Smooth muscle cell (in vitro differentiated cells): ENCODE measurements at regions not wholly inside any gene's neighbourhood (a gene's known extent, or its start where the extent isn't known, plus 50 kb on each side); places are given as distances from the start of the nearest gene placed in this dataset.
A peak's percentile ranks its signal among the peaks of the same experiment; 100 is the strongest.

Experiments
- DNase-seq: peaks from one replicate; lab custom pipeline; 2025; ENCODE audit not compliant: unreplicated experiment; lab: John Stamatoyannopoulos, UW
- H2AFZ ChIP-seq: fragments of 200-600 bp; sonication (generic); 2 replicates; pipeline ENCODE4 v1.6.0; 2016; ENCODE audit warnings: antibody characterized with exemption, low read depth, mild to moderate bottlenecking
- H3F3A ChIP-seq: fragments of 200-600 bp; sonication (generic); 2 replicates; pipeline ENCODE4 v1.6.0; 2017; ENCODE audit warnings: antibody characterized with exemption, low read depth
- H3K27ac ChIP-seq: fragments of 200-600 bp; sonication (generic); 2 replicates; pipeline ENCODE4 v1.5.1; 2016; ENCODE audit warnings: low read depth, mild to moderate bottlenecking
- H3K27me3 ChIP-seq: fragments of 200-600 bp; sonication (generic); 2 replicates; pipeline ENCODE4 v1.6.1; 2016; ENCODE audit warnings: low read depth, mild to moderate bottlenecking
- H3K36me3 ChIP-seq: fragments of 200-600 bp; sonication (generic); 2 replicates; pipeline ENCODE4 v1.5.1; 2016; ENCODE audit warnings: low read depth
- H3K4me1 ChIP-seq: fragments of 200-600 bp; sonication (generic); 2 replicates; pipeline ENCODE4 v1.5.1; 2016; ENCODE audit warnings: low read depth
- H3K4me2 ChIP-seq: fragments of 200-600 bp; sonication (generic); 2 replicates; pipeline ENCODE4 v1.6.0; 2016; ENCODE audit warnings: mild to moderate bottlenecking
- H3K4me3 ChIP-seq: fragments of 200-600 bp; sonication (generic); 2 replicates; pipeline ENCODE4 v1.5.1; 2016; ENCODE audit warnings: mild to moderate bottlenecking
- H3K79me2 ChIP-seq: fragments of 200-600 bp; sonication (generic); 2 replicates; pipeline ENCODE4 v1.6.0; 2016; ENCODE audit warnings: low read depth, mild to moderate bottlenecking
- H3K9ac ChIP-seq: fragments of 200-600 bp; sonication (generic); 2 replicates; pipeline ENCODE4 v1.6.0; 2016; ENCODE audit warnings: low read depth
- H3K9me3 ChIP-seq: fragments of 200-600 bp; sonication (generic); replicated peaks from 2 replicates; pipeline ENCODE4 v1.5.1; 2016; ENCODE audit warnings: low read depth
- H4K20me1 ChIP-seq: fragments of 200-600 bp; sonication (generic); 2 replicates; pipeline ENCODE4 v1.6.0; 2016; ENCODE audit warnings: low read depth
- CTCF ChIP-seq: fragments of 200-600 bp; sonication (generic); IDR thresholded peaks from 2 replicates; pipeline ENCODE4 v1.5.1; 2017; ENCODE audit warnings: borderline replicate concordance, mild to moderate bottlenecking, antibody characterized with exemption; ENCODE audit not compliant: insufficient read depth, poor library complexity, severe bottlenecking
- WGBS: methylation state at CpG from one replicate; pipeline ENCODE4 v1.1.7; 2016; ENCODE audit warnings: low lambda C conversion rate; 5-methylcytosine and 5-hydroxymethylcytosine counted together

- Histone ChIP-seq H4K20me1 (no peaks in the 10 kb centered on the region), H3K27ac (no peak overlapping the region), H3K4me3 (no peak overlapping the region), H3K9me3 (no peaks in the 10 kb centered on the region), H3K27me3 (no peaks in the 10 kb centered on the region), H3K4me1 (no peaks in the 10 kb centered on the region), H3K9ac (no peak overlapping the region), H3K4me2 (no peak overlapping the region), H3K79me2 (no peaks in the 10 kb centered on the region), H2AFZ (no peak overlapping the region), H3K36me3 (no peaks in the 10 kb centered on the region), H3F3A (no peaks in the 10 kb centered on the region)
- TF ChIP-seq CTCF, result no peak
- no peak for DNase-seq
These were observed 865.9 kb downstream of the FAT4 start for GRCh38 chr4:126180642-126181041.

GRCh38 chr4:126182336-126182735 lies 867.6 kb downstream of the FAT4 start:
- WGBS, result 59% methylated on average over 1 of the region's 1 CpG

GRCh38 chr4:126182786-126183185 lies 868.0 kb downstream of the FAT4 start:
- Histone ChIP-seq H3K36me3 (no peaks in the 10 kb centered on the region), H3K4me3 (no peak overlapping the region), H3K4me2 (no peak overlapping the region), H3K9me3 (no peaks in the 10 kb centered on the region), H3K4me1 (no peaks in the 10 kb centered on the region), H3K9ac (no peak overlapping the region), H4K20me1 (no peaks in the 10 kb centered on the region), H3K27me3 (no peaks in the 10 kb centered on the region), H3F3A (no peaks in the 10 kb centered on the region), H3K27ac (no peak overlapping the region), H2AFZ (no peak overlapping the region), H3K79me2 (no peaks in the 10 kb centered on the region)
- 59% methylated on average over 2 of the region's 2 CpGs for WGBS
- no peak for TF ChIP-seq CTCF
- no peak for DNase-seq

More at GRCh38 chr4:126182336-126182735, 867.6 kb downstream of the FAT4 start:
- no peak for DNase-seq
- Histone ChIP-seq H3K4me2 (peak overlapping the region; percentile 32), H3K27ac (no peak overlapping the region), H3K27me3 (no peaks in the 10 kb centered on the region), H3K36me3 (no peaks in the 10 kb centered on the region), H2AFZ (no peak overlapping the region), H4K20me1 (no peaks in the 10 kb centered on the region), H3K9me3 (no peaks in the 10 kb centered on the region), H3K4me3 (no peak overlapping the region), H3K4me1 (no peaks in the 10 kb centered on the region), H3K79me2 (no peaks in the 10 kb centered on the region), H3K9ac (no peak overlapping the region), H3F3A (no peaks in the 10 kb centered on the region)
- TF ChIP-seq CTCF, result no peak

GRCh38 chr4:126183206-126183605 lies 868.5 kb downstream of the FAT4 start:
- Histone ChIP-seq H3K4me3 (no peak overlapping the region), H3K9ac (no peak overlapping the region), H3K27me3 (no peaks in the 10 kb centered on the region), H3K27ac (no peak overlapping the region), H3K4me2 (peak overlapping the region; percentile 19), H3K36me3 (no peaks in the 10 kb centered on the region), H3F3A (no peaks in the 10 kb centered on the region), H3K4me1 (no peaks in the 10 kb centered on the region), H4K20me1 (no peaks in the 10 kb centered on the region), H2AFZ (peak overlapping the region; percentile 39), H3K9me3 (no peaks in the 10 kb centered on the region), H3K79me2 (no peaks in the 10 kb centered on the region)
- no peak for DNase-seq
- 95% methylated on average over 2 of the region's 2 CpGs for WGBS
- no peak for TF ChIP-seq CTCF
